SU-DHL-6 (cell line): ENCODE measurements at regions not wholly inside any gene's neighbourhood (a gene's known extent, or its start where the extent isn't known, plus 50 kb on each side); places are given as distances from the start of the nearest gene placed in this dataset.

ENCODE experiments used
- CTCF ChIP-seq: fragments of 200-600 bp; sonication (generic); IDR thresholded peaks from one replicate; pipeline ENCODE4 v1.5.1; 2017; ENCODE audit warnings: antibody characterized with exemption, mild to moderate bottlenecking, low read length, moderate library complexity; ENCODE audit not compliant: insufficient read depth, poor library complexity, severe bottlenecking
- EZH2phosphoT487 ChIP-seq: fragments of 200-600 bp; sonication (generic), shearing (Covaris generic); conservative IDR thresholded peaks from 2 replicates; pipeline ENCODE4 v1.6.1; 2018; ENCODE audit warnings: mild to moderate bottlenecking, antibody characterized with exemption, low read length, moderate library complexity, mixed read lengths

- TF ChIP-seq CTCF (no peak), EZH2phosphoT487 (no peak)
Measured at GRCh38 chr5:104431002-104431620, 868.5 kb upstream of the NUDT12 start.
